ENCODE measurements at regions not wholly inside any gene's neighbourhood (a gene's known extent, or its start where the extent isn't known, plus 50 kb on each side); places are given as distances from the start of the nearest gene placed in this dataset.

GRCh38 chr20:54364365-54364764 is 111.0 kb upstream of the DOK5 start:
- no peak for DNase-seq (ENCODE audit: low read depth)

GRCh38 chr20:54364919-54365318 is 110.5 kb upstream of the DOK5 start:
- no peak for DNase-seq (ENCODE audit: low read depth)

- no peak for DNase-seq (ENCODE audit: low read depth)
Measured at GRCh38 chr20:54366669-54367344, 108.6 kb upstream of the DOK5 start.

GRCh38 chr20:54368570-54368969 is 106.8 kb upstream of the DOK5 start:
- no peak for DNase-seq (ENCODE audit: low read depth)

- no peak for DNase-seq (ENCODE audit: low read depth)
Measured at GRCh38 chr20:54372313-54372712, 103.1 kb upstream of the DOK5 start.

- DNase-seq (ENCODE audit: low read depth) = no peak
Measured at GRCh38 chr20:54377992-54378773, 97.2 kb upstream of the DOK5 start.

GRCh38 chr20:54379893-54380584 is 95.4 kb upstream of the DOK5 start:
- DNase-seq (ENCODE audit: low read depth) = no peak

- no peak for DNase-seq (ENCODE audit: low read depth)
Measured at GRCh38 chr20:54382419-54382818, 93.0 kb upstream of the DOK5 start.

- DNase-seq (ENCODE audit: low read depth) = no peak
Measured at GRCh38 chr20:54385746-54386145, 89.6 kb upstream of the DOK5 start.

GRCh38 chr20:54389596-54390280 is 85.7 kb upstream of the DOK5 start:
- no peak for DNase-seq (ENCODE audit: low read depth)

- DNase-seq (ENCODE audit: low read depth) = no peak
Measured at GRCh38 chr20:54397292-54398140, 77.9 kb upstream of the DOK5 start.

- no peak for DNase-seq (ENCODE audit: low read depth)
Measured at GRCh38 chr20:54398814-54399213, 76.6 kb upstream of the DOK5 start.

- no peak for DNase-seq (ENCODE audit: low read depth)
Measured at GRCh38 chr20:54405540-54405939, 69.9 kb upstream of the DOK5 start.

GRCh38 chr20:54407459-54407858 is 67.9 kb upstream of the DOK5 start:
- no peak for DNase-seq (ENCODE audit: low read depth)

- DNase-seq (ENCODE audit: low read depth) = no peak
Measured at GRCh38 chr20:54415967-54416366, 59.4 kb upstream of the DOK5 start.

GRCh38 chr20:54416770-54417169 is 58.6 kb upstream of the DOK5 start:
- DNase-seq (ENCODE audit: low read depth) = no peak

GRCh38 chr20:54419531-54419930 is 55.9 kb upstream of the DOK5 start:
- DNase-seq (ENCODE audit: low read depth) = no peak

All from EH (cell line).